Stimulated activated CD4-positive, alpha-beta T cell treated with anti-CD3 and anti-CD28 coated beads, Interleukin-1b, Interleukin-23, amount 100 ng/mL, for 24 hours (primary cell): ENCODE measurements at regions not wholly inside any gene's neighbourhood (a gene's known extent, or its start where the extent isn't known, plus 50 kb on each side); places are given as distances from the start of the nearest gene placed in this dataset.

Experiments
- DNase-seq, 4 experiments: peaks; one replicate each; pipeline ENCODE4 v3.0.0-alpha.2; 2020; ENCODE audit warnings: low read depth in 4 of 4, low spot score in 1 of 4

GRCh38 chr2:71893646-71894045 lies 254.0 kb downstream of the CYP26B1 start:
- no peak for DNase-seq

- no peak for DNase-seq
Observed at GRCh38 chr2:71892896-71893295, 254.8 kb downstream of the CYP26B1 start.

- no peak for DNase-seq
Observed at GRCh38 chr2:71892423-71892730, 255.3 kb downstream of the CYP26B1 start.

- no peak for DNase-seq
Observed at GRCh38 chr2:71891719-71892422, 255.8 kb downstream of the CYP26B1 start.

GRCh38 chr2:71891155-71891554 lies 256.5 kb downstream of the CYP26B1 start:
- DNase-seq: no peak

GRCh38 chr2:71889759-71890684 lies 257.6 kb downstream of the CYP26B1 start:
- no peak for DNase-seq

GRCh38 chr2:71888751-71889445 lies 258.8 kb downstream of the CYP26B1 start:
- no peak for DNase-seq

- no peak for DNase-seq
Observed at GRCh38 chr2:71887196-71887595, 260.5 kb downstream of the CYP26B1 start.

- DNase-seq: no peak
Observed at GRCh38 chr2:71886241-71886640, 261.4 kb downstream of the CYP26B1 start.

- no peak for DNase-seq
Observed at GRCh38 chr2:71884303-71885042, 263.2 kb downstream of the CYP26B1 start.

- DNase-seq: no peak
Observed at GRCh38 chr2:71882949-71883472, 264.7 kb downstream of the CYP26B1 start.

- no peak for DNase-seq
Observed at GRCh38 chr2:71882236-71882946, 265.3 kb downstream of the CYP26B1 start.

GRCh38 chr2:71880846-71881610 lies 266.6 kb downstream of the CYP26B1 start:
- no peak for DNase-seq

GRCh38 chr2:71880287-71880686 lies 267.4 kb downstream of the CYP26B1 start:
- DNase-seq: no peak

GRCh38 chr2:71879509-71880184 lies 268.0 kb downstream of the CYP26B1 start:
- no peak for DNase-seq

GRCh38 chr2:71878626-71879508 lies 268.8 kb downstream of the CYP26B1 start:
- DNase-seq: no peak

GRCh38 chr2:71877636-71878035 lies 270.0 kb downstream of the CYP26B1 start:
- no peak for DNase-seq
